Liver (tissue), 7 donors: ENCODE measurements at regions not wholly inside any gene's neighbourhood (a gene's known extent, or its start where the extent isn't known, plus 50 kb on each side); places are given as distances from the start of the nearest gene placed in this dataset.

Experiments used
- DNase-seq: peaks from one replicate; pipeline ENCODE4 v3.0.0-alpha.2; 2017; ENCODE audit warnings: low spot score
- H3K27ac ChIP-seq, 2 donors: one replicate each; pipeline ENCODE4 v1.7.0; 2013; ENCODE audit warnings: inconsistent platforms in 2 of 2, low read length in 2 of 2, control low read depth in 1 of 2, low read depth in 1 of 2, mild to moderate bottlenecking in 1 of 2
- H3K27me3 ChIP-seq, 4 donors: one replicate each; pipeline versions ENCODE4 v1.6.1 to v1.7.0; 2013; ENCODE audit warnings: low read length in 3 of 4, inconsistent platforms in 1 of 4, mild to moderate bottlenecking in 1 of 4, moderate library complexity in 1 of 4; ENCODE audit not compliant: control insufficient read depth in 4 of 4, insufficient read depth in 4 of 4
- H3K36me3 ChIP-seq, 4 donors: one replicate each; pipeline versions ENCODE4 v1.6.1 to v1.7.0; 2013; ENCODE audit warnings: low read length in 3 of 4, mild to moderate bottlenecking in 3 of 4, low read depth in 1 of 4, moderate library complexity in 1 of 4; ENCODE audit not compliant: control insufficient read depth in 4 of 4, insufficient read depth in 3 of 4
- H3K4me1 ChIP-seq, 4 donors: one replicate each; pipeline versions ENCODE4 v1.6.1 to v1.7.0; 2013; ENCODE audit warnings: low read length in 3 of 4, mild to moderate bottlenecking in 3 of 4, moderate library complexity in 1 of 4; ENCODE audit not compliant: control insufficient read depth in 4 of 4, insufficient read depth in 4 of 4
- H3K4me3 ChIP-seq, 3 donors: one replicate each; pipeline versions ENCODE4 v1.6.1 to v1.7.0; 2013; ENCODE audit warnings: low read length in 3 of 3, control low read depth in 1 of 3, low read depth in 1 of 3, mild to moderate bottlenecking in 1 of 3
- H3K9ac ChIP-seq, 2 donors: one replicate each; pipeline ENCODE4 v1.7.0; 2013; ENCODE audit warnings: low read length in 2 of 2, mild to moderate bottlenecking in 2 of 2, moderate library complexity in 2 of 2, control low read depth in 1 of 2, low read depth in 1 of 2
- H3K9me3 ChIP-seq, 4 donors: one replicate each; pipeline versions ENCODE4 v1.6.1 to v1.7.0; 2013; ENCODE audit warnings: low read length in 3 of 4; ENCODE audit not compliant: control insufficient read depth in 4 of 4
- EGR1 ChIP-seq, 2 donors: IDR thresholded peaks; 2 replicates each; pipeline ENCODE4 v1.6.1; 2016 to 2018; ENCODE audit warnings: antibody characterized with exemption in 2 of 2, low read depth in 2 of 2
- FOXA1 ChIP-seq: IDR thresholded peaks from 2 replicates; pipeline ENCODE4 v1.6.1; 2016; ENCODE audit warnings: antibody characterized with exemption
- GABPA ChIP-seq, 2 donors: IDR thresholded peaks in 1 of 2; conservative IDR thresholded peaks in 1 of 2; 2 replicates each; pipeline ENCODE4 v1.6.1; 2016; ENCODE audit warnings: antibody characterized with exemption in 2 of 2, mild to moderate bottlenecking in 1 of 2, moderate library complexity in 1 of 2
- HNF4A ChIP-seq, 2 donors: conservative IDR thresholded peaks; 2 replicates each; pipeline ENCODE4 v1.6.1; 2016; ENCODE audit warnings: antibody characterized with exemption in 2 of 2, mild to moderate bottlenecking in 2 of 2
- JUND ChIP-seq, 2 donors: IDR thresholded peaks; 2 replicates each; pipeline ENCODE4 v1.6.1; 2016; ENCODE audit warnings: antibody characterized with exemption in 2 of 2
- MAX ChIP-seq: IDR thresholded peaks from 2 replicates; pipeline ENCODE4 v1.6.1; 2016; ENCODE audit warnings: antibody characterized with exemption
- NR2F2 ChIP-seq: IDR thresholded peaks from 2 replicates; pipeline ENCODE4 v1.6.1; 2016; ENCODE audit warnings: antibody characterized with exemption
- RAD21 ChIP-seq, 2 donors: IDR thresholded peaks; 2 replicates each; pipeline ENCODE4 v1.6.1; 2016; ENCODE audit warnings: antibody characterized with exemption in 2 of 2, mild to moderate bottlenecking in 2 of 2
- REST ChIP-seq: IDR thresholded peaks from 2 replicates; pipeline ENCODE4 v1.6.1; 2016; ENCODE audit warnings: antibody characterized with exemption, mild to moderate bottlenecking
- RXRA ChIP-seq, 2 donors: IDR thresholded peaks; 2 replicates each; pipeline ENCODE4 v1.6.1; 2017 to 2018; ENCODE audit warnings: antibody characterized with exemption in 2 of 2, mild to moderate bottlenecking in 1 of 2
- SP1 ChIP-seq: IDR thresholded peaks from 2 replicates; pipeline ENCODE4 v1.6.1; 2018; ENCODE audit warnings: antibody characterized with exemption, mild to moderate bottlenecking
- ZBTB33 ChIP-seq: IDR thresholded peaks from 2 replicates; pipeline ENCODE4 v1.6.1; 2016; ENCODE audit warnings: antibody characterized with exemption
- WGBS: extraction: QIAGEN DNeasy Blood & Tissue Kit; methylation state at CpG from one replicate; pipeline ENCODE4 v1.1.7; 2013; 5-methylcytosine and 5-hydroxymethylcytosine counted together
- donor health status: healthy.
- donor health status: healthy.
- donor health status: healthy.
- donor health status: healthy.

- Histone ChIP-seq H3K27me3 (no peaks in the 10 kb centered on the region), H3K4me3 (no peak overlapping the region), H3K36me3 (no peaks in the 10 kb centered on the region), H3K27ac (no peak overlapping the region), H3K9ac (no peak overlapping the region), H3K9me3 (no peaks in the 10 kb centered on the region), H3K4me1 (no peaks in the 10 kb centered on the region)
- TF ChIP-seq REST (no peak), HNF4A (conservative IDR thresholded peaks at IDR 0.05) (no peak), SP1 (no peak), JUND (IDR thresholded peaks at IDR 0.05) (no peak), NR2F2 (no peak), MAX (no peak), GABPA (IDR thresholded peaks at IDR 0.05 in 1 of 2, conservative IDR thresholded peaks at IDR 0.05 in 1 of 2) (no peak), RXRA (IDR thresholded peaks at IDR 0.05) (no peak)
- no peak for DNase-seq
Observed at GRCh38 chr2:145166731-145167302, 646.9 kb upstream of the ZEB2 start.

- TF ChIP-seq NR2F2 (no peak), FOXA1 (no peak), RXRA (IDR thresholded peaks at IDR 0.05) (no peak), MAX (no peak), HNF4A (conservative IDR thresholded peaks at IDR 0.05) (no peak), ZBTB33 (no peak)
- no peak for DNase-seq
- WGBS, result 96% methylated on average over 2 of the region's 2 CpGs
Observed at GRCh38 chr2:145161656-145162055, 641.7 kb upstream of the ZEB2 start.

GRCh38 chr2:145160855-145161254, 640.9 kb upstream of the ZEB2 start:
- Histone ChIP-seq H3K9me3 (no peaks in the 10 kb centered on the region), H3K4me3 (no peak overlapping the region), H3K27ac (no peak overlapping the region), H3K36me3 (no peaks in the 10 kb centered on the region), H3K27me3 (no peaks in the 10 kb centered on the region), H3K4me1 (peaks cover 0 to 4% (median 0%) of the 10 kb centered on the region in 4 donors), H3K9ac (no peak overlapping the region)
- DNase-seq, result no peak
- WGBS, result 89% methylated on average over 1 of the region's 1 CpG
- TF ChIP-seq RAD21 (IDR thresholded peaks at IDR 0.05), result no peak
- no peak for TF ChIP-seq RXRA (IDR thresholded peaks at IDR 0.05)
- TF ChIP-seq NR2F2, result no peak
- TF ChIP-seq EGR1 (IDR thresholded peaks at IDR 0.05; ENCODE audit: low read depth in 2 of 2), result no peak
- no peak for TF ChIP-seq HNF4A (conservative IDR thresholded peaks at IDR 0.05)

More at GRCh38 chr2:145161656-145162055, 641.7 kb upstream of the ZEB2 start:
- Histone ChIP-seq H3K27ac (no peak overlapping the region), H3K4me3 (no peak overlapping the region), H3K36me3 (no peaks in the 10 kb centered on the region), H3K4me1 (peaks cover 0 to 4% (median 0%) of the 10 kb centered on the region in 4 donors), H3K27me3 (no peaks in the 10 kb centered on the region), H3K9ac (no peak overlapping the region), H3K9me3 (no peaks in the 10 kb centered on the region)
